ENCODE measurements at regions not wholly inside any gene's neighbourhood (a gene's known extent, or its start where the extent isn't known, plus 50 kb on each side); places are given as distances from the start of the nearest gene placed in this dataset.

DNA sequence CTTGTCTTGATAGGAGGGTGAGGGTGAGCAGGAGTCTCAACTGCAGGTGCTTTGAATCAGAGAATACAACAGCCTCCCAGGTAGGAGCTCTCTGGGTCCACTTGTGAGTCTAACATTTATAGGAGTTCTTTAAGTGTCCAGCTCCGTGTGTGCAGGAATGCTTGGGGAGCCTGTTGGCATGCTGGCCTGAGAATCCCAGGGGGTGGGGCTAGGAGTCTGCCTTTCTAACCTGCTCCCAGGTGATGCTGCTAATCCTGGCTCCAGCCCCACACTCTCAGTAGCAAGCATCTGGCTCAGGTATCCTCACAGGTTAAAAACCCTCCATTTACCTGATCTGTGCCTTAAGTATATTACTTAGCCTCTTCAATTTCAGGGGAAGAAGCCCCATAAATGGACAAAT lies 368.9 kb downstream of the RBM26 start:
- DNase-seq: no peak
- TF ChIP-seq POLR2A (IDR thresholded peaks at IDR 0.05): no peak
- TF ChIP-seq CTCF (IDR thresholded peaks at IDR 0.05): no peak
- H3K9me3 ChIP-seq: no peaks in the 10 kb centered on the region
- WGBS, 2 donors: 17 to 38% methylated on average over 1 of the region's 1 CpG
- no peak overlapping the region for H3K4me3 ChIP-seq
- H3K4me1 ChIP-seq: no peaks in the 10 kb centered on the region
- intact Hi-C loops (cut with DNase I; ENCODE audit: low total_unique reads): no loop called here
- no peaks in the 10 kb centered on the region for H3K36me3 ChIP-seq (ENCODE audit: low read depth, missing control alignments)
- H3K27me3 ChIP-seq: no peaks in the 10 kb centered on the region
- no peak overlapping the region for H3K27ac ChIP-seq

GRCh38 chr13:79034341-79034740 lies 371.7 kb downstream of the RBM26 start:
- H3K27me3 ChIP-seq: no peaks in the 10 kb centered on the region
- H3K4me1 ChIP-seq: no peaks in the 10 kb centered on the region
- TF ChIP-seq CTCF (IDR thresholded peaks at IDR 0.05) (no peak), POLR2A (IDR thresholded peaks at IDR 0.05) (no peak)
- H3K27ac ChIP-seq: no peak overlapping the region
- H3K4me3 ChIP-seq: no peak overlapping the region
- DNase-seq: no peak
- no peaks in the 10 kb centered on the region for H3K36me3 ChIP-seq (ENCODE audit: low read depth, missing control alignments)
- intact Hi-C loops (cut with DNase I; ENCODE audit: low total_unique reads): no loop called here
- H3K9me3 ChIP-seq: no peaks in the 10 kb centered on the region
- WGBS, 2 donors: 56 to 64% methylated on average over 7 of the region's 7 CpGs

DNA sequence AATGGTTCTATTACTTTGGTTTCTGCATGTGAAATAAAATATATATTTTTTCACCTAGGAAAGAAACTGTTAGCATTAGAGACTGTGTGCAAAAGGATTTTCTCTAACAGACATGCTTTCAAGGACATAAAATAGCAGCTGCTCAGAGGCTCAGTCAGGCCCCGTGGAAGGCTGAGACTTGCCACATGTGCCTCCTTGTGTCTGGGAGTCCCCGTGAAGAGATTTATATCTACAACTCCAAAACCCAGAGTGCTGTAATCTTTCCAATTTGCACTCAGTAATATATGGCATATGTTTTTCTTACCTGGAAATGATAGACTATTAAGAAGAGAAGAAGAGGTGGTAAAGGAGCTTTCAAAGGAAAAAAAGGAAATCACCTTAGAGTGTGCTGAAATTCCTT lies 371.6 kb upstream of the OBI1 start:
- Histone ChIP-seq H3K4me3 (no peak overlapping the region), H3K4me1 (no peaks in the 10 kb centered on the region), H3K36me3 (ENCODE audit: low read depth, missing control alignments) (no peaks in the 10 kb centered on the region), H3K9me3 (no peaks in the 10 kb centered on the region), H3K27me3 (no peaks in the 10 kb centered on the region), H3K27ac (no peak overlapping the region)
- intact Hi-C loops (cut with DNase I; ENCODE audit: low total_unique reads): no loop called here
- 28 to 29% methylated on average over 2 of the region's 2 CpGs for WGBS, 2 donors
- no peak for DNase-seq
- TF ChIP-seq CTCF (IDR thresholded peaks at IDR 0.05): no peak
- TF ChIP-seq POLR2A (IDR thresholded peaks at IDR 0.05): no peak

- TF ChIP-seq CTCF (IDR thresholded peaks at IDR 0.05) (no peak), POLR2A (IDR thresholded peaks at IDR 0.05) (no peak)
- Histone ChIP-seq H3K36me3 (ENCODE audit: low read depth, missing control alignments) (no peaks in the 10 kb centered on the region), H3K27me3 (no peaks in the 10 kb centered on the region), H3K9me3 (no peaks in the 10 kb centered on the region), H3K27ac (no peak overlapping the region), H3K4me1 (no peaks in the 10 kb centered on the region), H3K4me3 (no peak overlapping the region)
- 0 to 58% methylated on average over 2 of the region's 2 CpGs for WGBS, 2 donors
- intact Hi-C loops (cut with DNase I; ENCODE audit: low total_unique reads): no loop called here
- DNase-seq: no peak
These were observed 359.2 kb upstream of the OBI1 start for GRCh38 chr13:79018166-79018565.

- TF ChIP-seq POLR2A (IDR thresholded peaks at IDR 0.05) (no peak), CTCF (IDR thresholded peaks at IDR 0.05) (no peak)
These were observed 352.2 kb upstream of the OBI1 start for GRCh38 chr13:79011179-79011578.

More at GRCh38 chr13:79011179-79011578, 352.2 kb upstream of the OBI1 start:
- H3K27me3 ChIP-seq: no peaks in the 10 kb centered on the region
- 64 to 81% methylated on average over 2 of the region's 2 CpGs for WGBS, 2 donors
- DNase-seq: no peak
- no peaks in the 10 kb centered on the region for H3K36me3 ChIP-seq (ENCODE audit: low read depth, missing control alignments)
- H3K4me1 ChIP-seq: no peaks in the 10 kb centered on the region
- H3K9me3 ChIP-seq: no peaks in the 10 kb centered on the region
- no peak overlapping the region for H3K27ac ChIP-seq
- intact Hi-C loops (cut with DNase I; ENCODE audit: low total_unique reads): no loop called here
- no peak overlapping the region for H3K4me3 ChIP-seq
